ENCODE measurements at regions not wholly inside any gene's neighbourhood (a gene's known extent, or its start where the extent isn't known, plus 50 kb on each side); places are given as distances from the start of the nearest gene placed in this dataset.

DNA sequence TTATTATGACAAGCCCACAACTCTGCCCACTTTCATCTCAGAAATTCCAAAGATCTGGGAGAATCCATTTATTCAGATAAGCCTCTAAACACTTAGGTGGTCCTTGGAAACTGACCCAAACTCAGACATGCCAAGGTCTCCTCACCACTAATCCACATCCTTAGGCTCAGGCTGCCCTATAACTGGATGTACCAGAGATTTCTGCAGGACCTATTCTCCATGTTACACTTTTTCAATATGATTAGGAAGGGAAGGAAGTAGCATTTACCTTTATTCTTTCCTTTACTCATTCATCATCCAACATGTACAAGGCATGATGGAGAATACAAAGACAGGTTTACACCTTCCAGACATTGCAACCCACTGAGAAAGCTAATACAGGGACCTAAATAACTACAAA lies 145.9 kb upstream of the BMP4 start:
- TF ChIP-seq JUND (IDR thresholded peaks at IDR 0.05; ENCODE audit: low read depth), result no peak
- no peak for DNase-seq (ENCODE audit: low read depth in 1 of 2, low spot score in 1 of 2)
- in situ Hi-C loops (cut with HindIII; ENCODE audit: low pct_unique_long_range_greater_than_20kb, low sequenced_read_pairs), result no loop called here

DNA sequence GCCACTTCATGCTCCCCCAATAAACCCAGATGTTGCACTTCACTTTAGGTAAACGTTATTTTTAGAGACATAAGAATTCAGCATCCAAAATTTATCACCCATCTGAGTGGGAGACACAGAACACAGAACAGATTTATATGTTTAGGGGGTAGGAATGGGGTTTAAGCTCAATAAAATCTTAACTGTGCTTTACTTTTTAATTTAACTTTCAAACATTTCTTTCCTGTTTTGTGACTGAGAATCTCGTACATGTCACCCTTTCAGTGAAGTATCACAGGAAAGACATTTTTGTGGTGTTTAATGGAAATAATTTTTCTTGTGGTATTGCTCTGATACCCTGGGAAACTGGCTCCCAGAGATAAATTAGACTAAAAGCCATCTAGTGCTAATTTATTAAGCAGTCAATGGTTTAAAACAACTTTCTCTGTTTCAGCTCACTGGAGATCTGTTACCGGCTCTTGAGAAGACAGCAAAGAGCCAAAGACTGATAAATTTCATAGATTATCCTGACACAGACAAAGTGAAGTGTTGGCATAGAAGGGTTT lies 148.0 kb upstream of the BMP4 start:
- in situ Hi-C loops (cut with HindIII; ENCODE audit: low pct_unique_long_range_greater_than_20kb, low sequenced_read_pairs), result no loop called here
- TF ChIP-seq JUND (IDR thresholded peaks at IDR 0.05; ENCODE audit: low read depth), result no peak
- no peak for DNase-seq (ENCODE audit: low read depth in 1 of 2, low spot score in 1 of 2)

GRCh38 chr14:54105406-54105805 lies 148.8 kb upstream of the BMP4 start:
- TF ChIP-seq JUND (IDR thresholded peaks at IDR 0.05; ENCODE audit: low read depth), result no peak
- in situ Hi-C loops (cut with HindIII; ENCODE audit: low pct_unique_long_range_greater_than_20kb, low sequenced_read_pairs), result no loop called here
- no peak for DNase-seq (ENCODE audit: low read depth in 1 of 2, low spot score in 1 of 2)

DNA sequence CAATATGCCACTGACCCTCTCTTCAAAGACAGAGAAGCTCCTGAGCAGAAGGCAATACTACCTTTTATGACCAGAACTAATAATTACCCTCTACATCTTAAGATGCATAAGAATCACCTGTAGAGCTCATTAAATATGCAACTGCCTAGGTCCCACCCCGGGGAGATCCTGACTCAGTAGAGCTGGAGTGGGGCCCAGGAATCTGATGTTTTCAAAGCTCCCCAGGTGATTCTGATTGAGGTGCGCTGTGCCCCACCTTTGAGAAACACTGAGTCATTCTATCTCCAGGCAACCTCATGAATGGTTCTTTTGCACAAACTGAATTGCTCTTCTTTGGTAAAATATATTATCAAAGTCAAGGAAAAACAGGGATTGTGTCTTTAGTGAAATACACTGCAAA lies 149.3 kb upstream of the BMP4 start:
- in situ Hi-C loops (cut with HindIII; ENCODE audit: low pct_unique_long_range_greater_than_20kb, low sequenced_read_pairs), result no loop called here
- no peak for TF ChIP-seq JUND (IDR thresholded peaks at IDR 0.05; ENCODE audit: low read depth)
- no peak for DNase-seq (ENCODE audit: low read depth in 1 of 2, low spot score in 1 of 2)

GRCh38 chr14:54106661-54107377 lies 150.2 kb upstream of the BMP4 start:
- in situ Hi-C loops (cut with HindIII; ENCODE audit: low pct_unique_long_range_greater_than_20kb, low sequenced_read_pairs), result no loop called here
- DNase-seq (ENCODE audit: low read depth in 1 of 2, low spot score in 1 of 2), result peak; percentile 22 to 55
- TF ChIP-seq JUND (IDR thresholded peaks at IDR 0.05; ENCODE audit: low read depth), result no peak

DNA sequence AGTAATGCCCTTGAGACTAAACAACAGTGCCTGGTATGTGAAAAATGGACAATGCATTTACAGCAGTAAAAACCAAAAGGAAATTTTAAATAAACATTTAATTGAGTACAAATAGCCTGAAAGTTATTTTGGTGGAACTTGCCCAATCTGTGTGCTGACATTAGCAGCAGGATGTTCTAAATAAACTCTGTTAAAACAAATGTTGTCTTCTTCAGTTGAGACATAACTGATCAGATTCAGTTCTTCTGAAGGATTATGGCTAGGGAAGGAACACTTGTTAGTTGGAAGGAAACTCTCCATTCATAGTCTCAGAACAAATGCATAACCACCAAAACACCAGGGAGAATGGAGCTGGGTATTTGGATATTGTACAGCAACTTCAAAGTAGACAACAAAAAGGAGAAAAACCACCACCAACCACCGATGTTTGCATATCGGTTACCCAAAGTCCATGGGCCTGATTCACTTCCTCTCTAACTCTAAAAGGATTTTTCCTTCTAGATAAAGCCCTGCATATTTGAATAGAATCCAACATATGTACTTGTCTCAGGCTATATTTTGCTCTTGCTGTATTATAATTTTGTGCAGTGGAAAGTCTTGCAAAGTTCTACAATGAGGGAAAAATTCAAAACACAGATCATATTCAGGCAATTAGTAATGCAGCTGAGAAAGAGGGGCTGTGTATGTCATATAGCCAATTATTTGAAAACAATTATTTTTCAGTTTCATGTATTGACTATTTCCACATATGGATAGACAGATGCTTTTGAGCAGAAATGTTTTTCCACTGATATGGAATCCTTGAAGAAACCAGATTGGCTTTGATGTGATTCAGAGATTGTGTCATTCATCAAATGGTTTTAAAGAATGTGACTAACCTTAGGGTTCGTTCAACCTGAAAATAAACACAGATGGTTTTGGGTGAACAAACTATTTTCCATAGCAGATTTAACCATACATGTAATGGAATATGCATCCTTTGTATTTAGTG lies 152.2 kb upstream of the BMP4 start:
- no peak for TF ChIP-seq JUND (IDR thresholded peaks at IDR 0.05; ENCODE audit: low read depth)

DNA sequence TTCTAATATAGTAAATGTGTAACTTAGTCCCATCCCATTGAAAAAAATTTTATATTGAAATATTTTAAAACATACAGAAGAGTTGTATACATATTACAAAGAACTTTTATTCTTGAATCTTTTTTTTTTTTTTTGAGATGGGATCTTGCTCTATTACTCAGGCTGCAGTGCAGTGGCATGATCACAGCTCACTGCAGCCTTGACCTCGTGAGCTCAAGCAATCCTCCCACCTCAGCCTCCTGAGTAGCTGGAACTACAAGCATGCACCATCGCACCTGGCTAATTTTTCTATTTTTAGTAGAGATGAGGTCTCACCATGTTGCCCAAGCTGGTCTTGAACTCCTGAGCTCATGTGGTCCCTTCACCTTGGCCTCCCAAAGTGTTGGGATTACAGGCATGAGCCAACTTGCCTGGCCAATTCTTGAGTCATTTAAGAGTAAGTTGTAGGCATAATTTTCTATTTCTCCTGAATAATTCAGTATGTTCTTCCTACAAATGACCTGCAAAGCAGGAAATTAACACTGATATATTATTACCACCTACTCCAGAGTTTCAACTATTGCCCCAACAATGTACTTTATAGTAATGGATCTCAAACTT lies 153.0 kb upstream of the BMP4 start:
- in situ Hi-C loops (cut with HindIII; ENCODE audit: low pct_unique_long_range_greater_than_20kb, low sequenced_read_pairs), result no loop called here
- no peak for DNase-seq (ENCODE audit: low read depth in 1 of 2, low spot score in 1 of 2)
- TF ChIP-seq JUND (IDR thresholded peaks at IDR 0.05; ENCODE audit: low read depth), result no peak

More for the DNA sequence above, 152.2 kb upstream of the BMP4 start:
- no peak for DNase-seq (ENCODE audit: low read depth in 1 of 2, low spot score in 1 of 2)
- in situ Hi-C loops (cut with HindIII; ENCODE audit: low pct_unique_long_range_greater_than_20kb, low sequenced_read_pairs), result no loop called here

DNA sequence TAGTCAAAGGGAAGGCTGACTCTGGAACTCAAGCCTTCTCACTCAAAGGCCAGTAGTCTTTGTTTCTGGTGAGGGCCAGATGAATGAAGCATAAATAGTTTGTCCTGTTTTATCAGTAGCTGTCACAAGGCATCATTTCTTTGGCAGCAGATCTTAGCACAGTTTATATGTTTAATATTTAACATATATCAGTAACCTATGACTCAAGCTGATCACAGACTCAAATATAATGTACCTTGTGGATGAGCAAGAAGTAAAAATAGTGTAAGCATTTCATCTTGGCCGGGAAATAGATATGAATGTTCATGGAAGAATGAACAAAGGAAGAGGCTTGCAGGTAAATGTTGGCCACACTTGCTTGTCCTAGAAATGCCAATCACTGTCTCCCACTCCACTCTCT lies 158.3 kb upstream of the BMP4 start:
- in situ Hi-C loops (cut with HindIII; ENCODE audit: low pct_unique_long_range_greater_than_20kb, low sequenced_read_pairs), result no loop called here
- no peak for TF ChIP-seq JUND (IDR thresholded peaks at IDR 0.05; ENCODE audit: low read depth)
- no peak for DNase-seq (ENCODE audit: low read depth in 1 of 2, low spot score in 1 of 2)

DNA sequence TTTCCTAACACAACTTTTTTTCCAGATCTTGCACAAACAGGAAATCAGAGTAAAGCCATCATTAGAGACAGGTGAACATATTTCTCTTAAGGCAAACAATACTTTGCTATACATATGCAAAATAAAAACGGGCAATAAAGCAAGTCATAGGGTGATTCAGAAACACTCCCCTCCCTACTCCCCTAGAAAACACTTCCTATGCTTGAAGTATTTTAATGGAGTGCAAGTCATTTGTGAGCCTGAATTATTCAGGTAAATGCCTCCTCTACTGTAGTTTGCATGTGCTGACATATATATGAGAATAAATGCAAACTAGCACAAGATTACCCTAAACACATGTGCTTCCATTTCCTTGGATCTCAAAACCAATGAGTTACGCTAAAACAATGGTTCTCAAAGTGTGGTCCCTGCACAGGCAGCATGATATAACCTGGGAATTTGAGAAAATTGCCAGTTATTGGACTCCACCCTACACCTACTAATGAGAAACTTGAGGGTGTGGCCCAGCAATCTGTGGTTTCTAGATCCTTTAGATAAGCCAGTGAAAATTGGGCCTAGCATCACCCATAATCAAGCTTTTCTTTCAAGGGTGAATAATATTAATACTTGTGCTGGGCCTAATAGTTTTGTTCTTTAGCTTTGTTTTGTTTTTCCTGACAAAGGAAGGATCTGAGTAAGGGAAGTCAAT lies 159.7 kb upstream of the BMP4 start:
- TF ChIP-seq JUND (IDR thresholded peaks at IDR 0.05; ENCODE audit: low read depth), result no peak
- DNase-seq (ENCODE audit: low read depth in 1 of 2, low spot score in 1 of 2), result no peak
- in situ Hi-C loops (cut with HindIII; ENCODE audit: low pct_unique_long_range_greater_than_20kb, low sequenced_read_pairs), result no loop called here

GRCh38 chr14:54116972-54117371 lies 160.3 kb upstream of the BMP4 start:
- DNase-seq (ENCODE audit: low read depth in 1 of 2, low spot score in 1 of 2), result no peak
- no peak for TF ChIP-seq JUND (IDR thresholded peaks at IDR 0.05; ENCODE audit: low read depth)
- in situ Hi-C loops (cut with HindIII; ENCODE audit: low pct_unique_long_range_greater_than_20kb, low sequenced_read_pairs), result no loop called here

GRCh38 chr14:54117396-54117795 lies 160.8 kb upstream of the BMP4 start:
- DNase-seq (ENCODE audit: low read depth in 1 of 2, low spot score in 1 of 2), result no peak
- in situ Hi-C loops (cut with HindIII; ENCODE audit: low pct_unique_long_range_greater_than_20kb, low sequenced_read_pairs), result no loop called here
- no peak for TF ChIP-seq JUND (IDR thresholded peaks at IDR 0.05; ENCODE audit: low read depth)

- TF ChIP-seq JUND (IDR thresholded peaks at IDR 0.05; ENCODE audit: low read depth), result no peak
- DNase-seq (ENCODE audit: low read depth in 1 of 2, low spot score in 1 of 2), result no peak
- in situ Hi-C loops (cut with HindIII; ENCODE audit: low pct_unique_long_range_greater_than_20kb, low sequenced_read_pairs), result no loop called here
Measured at GRCh38 chr14:54117924-54118323, 161.3 kb upstream of the BMP4 start.

Measured in T47D (cell line).